Psoas muscle (tissue), 7 donors: ENCODE measurements at regions not wholly inside any gene's neighbourhood (a gene's known extent, or its start where the extent isn't known, plus 50 kb on each side); places are given as distances from the start of the nearest gene placed in this dataset.

Experiments used
- ATAC-seq, 4 donors: fragments of 200-7000 bp; cut with Tn5 transposase; one replicate each; pipeline ENCODE4 v1.9.1; 2020; ENCODE audit warnings: moderate library complexity in 3 of 4, mild to moderate bottlenecking in 2 of 4
- DNase-seq, 2 donors: peaks; one replicate each; pipeline ENCODE4 v3.0.0-alpha.2; 2020
- H3K27ac ChIP-seq: fragments of 200-600 bp; one replicate; pipeline ENCODE4 v1.8.0; 2022
- H3K27me3 ChIP-seq, 3 donors: fragments of 200-600 bp in 1 of 3; one replicate each; pipeline versions ENCODE4 v1.6.1 to v1.8.0; 2013 to 2022; ENCODE audit warnings: low read length in 2 of 3, mild to moderate bottlenecking in 2 of 3, moderate library complexity in 1 of 3; ENCODE audit not compliant: insufficient read depth in 3 of 3
- H3K36me3 ChIP-seq, 2 donors: fragments of 200-600 bp in 1 of 2; one replicate each; pipeline versions ENCODE4 v1.6.1 to v1.8.0; 2013 to 2022; ENCODE audit warnings: low read depth in 1 of 2, mild to moderate bottlenecking in 1 of 2, moderate library complexity in 1 of 2; ENCODE audit not compliant: insufficient read depth in 1 of 2
- H3K4me1 ChIP-seq: fragments of 200-600 bp; one replicate; pipeline ENCODE4 v1.8.0; 2022
- H3K4me3 ChIP-seq: fragments of 200-600 bp; one replicate; pipeline ENCODE4 v1.8.0; 2022; ENCODE audit warnings: mild to moderate bottlenecking
- H3K9me3 ChIP-seq: fragments of 200-600 bp; one replicate; pipeline ENCODE4 v1.8.0; 2022
- WGBS, 3 donors: extraction: QIAGEN DNeasy Blood & Tissue Kit; methylation state at CpG; one replicate each; pipeline versions ENCODE4 v1.1.6 to v1.1.7; 2013; 5-methylcytosine and 5-hydroxymethylcytosine counted together
- intact Hi-C, 2 donors: fragments of 100-400 bp; cut with DNase I; formaldehyde crosslinking; loops; one replicate each; pipeline versions ENCODE4 v1.11.0 to v1.14.2; 2022
- TF ChIP-seq, protein P1 (sequence below): fragments of 200-600 bp; IDR thresholded peaks from one replicate; pipeline ENCODE4 v1.8.0; 2022; ENCODE audit warnings: antibody characterized with exemption
- donor health status: healthy with polysubstance abuse.
- donor health status: DM: no; HTN: no; CAD: no; lungs with moderate emphysema.
- donor health status: Bipolar disorder and iron deficiency.
- donor health status: healthy.
- donor health status: DM: yes; HTN: yes; CAD: no.
- donor health status: DM: no; HTN: no; CAD: no.
- donor health status: DM: yes; HTN: yes; CAD: no.

DNA sequence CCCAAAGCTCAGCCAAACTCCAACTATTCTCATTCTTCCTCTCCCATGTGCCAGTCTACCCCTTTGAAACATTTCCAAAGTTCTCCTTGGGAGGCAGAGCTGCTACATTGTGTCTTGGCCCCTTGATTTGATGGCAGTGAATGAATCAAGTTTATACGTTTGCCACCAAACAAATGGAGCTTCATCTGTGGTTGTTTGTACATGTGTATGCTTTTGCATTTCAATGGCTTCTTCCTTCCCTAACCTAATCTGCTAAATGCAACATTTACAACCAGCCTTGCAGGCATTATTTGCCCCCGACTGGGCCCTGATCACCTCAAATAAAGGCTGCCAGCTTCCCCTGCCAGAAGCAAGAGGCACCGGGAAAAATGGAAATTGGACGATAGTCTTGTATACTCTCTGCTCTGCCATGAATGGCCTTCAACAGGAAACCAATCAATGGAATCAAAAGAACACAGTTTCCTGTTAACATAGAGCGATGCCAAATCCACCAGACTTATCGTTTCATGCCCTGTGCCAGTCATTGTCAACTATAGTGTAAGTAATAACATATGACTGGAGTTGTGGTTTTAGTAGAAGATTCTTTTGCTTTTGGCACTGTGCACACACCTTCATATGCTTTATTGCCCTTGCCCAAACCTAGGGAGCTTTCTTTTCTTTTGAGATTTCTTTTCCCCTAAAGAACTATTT, 97.8 kb downstream of the TMEM30B start:
- no peak for DNase-seq
- no peaks in the 10 kb centered on the region for H3K36me3 ChIP-seq
- H3K4me3 ChIP-seq: no peak overlapping the region
- no peaks in the 10 kb centered on the region for H3K27me3 ChIP-seq
- no peaks in the 10 kb centered on the region for H3K9me3 ChIP-seq
- no peak for ATAC-seq
- WGBS, 3 donors: 52 to 60% (median 54%) methylated on average over 6 of the region's 6 CpGs
- peak overlapping the region; percentile 16 for H3K27ac ChIP-seq
- intact Hi-C loops: no loop called here
- H3K4me1 ChIP-seq: peaks cover 28% of the 10 kb centered on the region
- TF ChIP-seq, protein P1, sequence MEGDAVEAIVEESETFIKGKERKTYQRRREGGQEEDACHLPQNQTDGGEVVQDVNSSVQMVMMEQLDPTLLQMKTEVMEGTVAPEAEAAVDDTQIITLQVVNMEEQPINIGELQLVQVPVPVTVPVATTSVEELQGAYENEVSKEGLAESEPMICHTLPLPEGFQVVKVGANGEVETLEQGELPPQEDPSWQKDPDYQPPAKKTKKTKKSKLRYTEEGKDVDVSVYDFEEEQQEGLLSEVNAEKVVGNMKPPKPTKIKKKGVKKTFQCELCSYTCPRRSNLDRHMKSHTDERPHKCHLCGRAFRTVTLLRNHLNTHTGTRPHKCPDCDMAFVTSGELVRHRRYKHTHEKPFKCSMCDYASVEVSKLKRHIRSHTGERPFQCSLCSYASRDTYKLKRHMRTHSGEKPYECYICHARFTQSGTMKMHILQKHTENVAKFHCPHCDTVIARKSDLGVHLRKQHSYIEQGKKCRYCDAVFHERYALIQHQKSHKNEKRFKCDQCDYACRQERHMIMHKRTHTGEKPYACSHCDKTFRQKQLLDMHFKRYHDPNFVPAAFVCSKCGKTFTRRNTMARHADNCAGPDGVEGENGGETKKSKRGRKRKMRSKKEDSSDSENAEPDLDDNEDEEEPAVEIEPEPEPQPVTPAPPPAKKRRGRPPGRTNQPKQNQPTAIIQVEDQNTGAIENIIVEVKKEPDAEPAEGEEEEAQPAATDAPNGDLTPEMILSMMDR: no peak

DNA sequence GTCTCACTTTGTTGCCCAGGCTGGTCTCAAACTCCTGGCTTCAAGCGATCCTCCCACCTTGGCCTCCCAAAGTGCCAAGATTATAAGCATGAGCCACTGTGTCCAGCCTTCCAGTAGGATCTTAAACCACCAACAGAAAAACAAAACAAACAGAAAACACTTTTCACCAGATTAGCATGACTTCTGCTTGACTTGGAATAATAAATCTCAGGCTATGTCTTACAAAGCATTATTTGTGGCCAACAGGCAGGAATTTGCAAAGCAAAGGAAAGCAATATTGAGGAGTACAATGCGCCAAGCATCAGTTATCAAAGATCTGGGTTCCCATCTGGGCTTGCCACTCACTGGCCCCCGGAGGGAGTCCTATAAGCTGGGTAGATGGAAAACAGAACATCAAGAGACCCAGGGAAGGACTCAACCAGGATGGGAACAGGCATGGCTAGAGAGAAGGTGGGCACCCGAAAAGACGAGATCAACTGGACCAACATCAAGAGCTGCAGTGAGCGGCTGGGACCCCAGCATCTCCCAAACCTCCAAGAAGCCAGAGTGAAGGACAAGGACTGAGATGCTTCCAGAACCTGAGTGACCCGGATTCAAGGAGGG, 101.2 kb downstream of the TMEM30B start:
- TF ChIP-seq, protein P1: no peak
- Histone ChIP-seq H3K27me3 (no peaks in the 10 kb centered on the region), H3K9me3 (no peaks in the 10 kb centered on the region), H3K36me3 (no peaks in the 10 kb centered on the region), H3K27ac (no peak overlapping the region), H3K4me3 (no peak overlapping the region), H3K4me1 (peaks cover 11% of the 10 kb centered on the region)
- no peak for DNase-seq
- intact Hi-C loops: no loop called here
- no peak for ATAC-seq
- WGBS, 3 donors: 90 to 94% (median 93%) methylated on average over 7 of the region's 7 CpGs

DNA sequence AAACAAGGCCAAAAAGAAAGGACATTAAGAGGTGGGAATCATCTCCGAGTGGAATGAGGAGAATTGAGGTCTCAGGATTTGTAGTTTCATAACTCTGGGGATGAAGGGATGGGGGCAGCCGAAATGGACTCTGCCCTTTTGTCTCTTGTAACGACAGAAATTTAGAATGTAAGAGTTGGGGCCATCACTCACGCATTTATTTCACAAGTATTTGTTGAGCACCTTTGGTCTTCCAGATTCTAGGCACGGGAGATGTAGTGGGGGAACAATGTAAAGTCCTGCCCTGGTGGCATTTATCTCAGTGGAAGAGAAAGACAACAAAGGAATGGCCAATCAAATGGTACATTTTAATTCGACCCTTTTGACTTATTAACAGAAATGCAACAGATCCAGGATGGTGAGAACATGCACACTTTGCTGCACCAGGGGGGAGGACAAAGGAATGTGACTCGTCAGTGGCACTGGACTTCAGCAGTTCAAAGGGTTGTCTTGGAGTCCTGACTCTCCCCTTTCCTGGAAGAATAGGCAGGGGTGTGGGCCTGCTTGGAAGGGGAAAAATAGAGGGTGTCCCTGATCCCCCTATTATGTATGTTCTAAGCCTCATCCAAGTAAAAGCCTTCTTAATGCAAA, 102.0 kb downstream of the TMEM30B start:
- no peaks in the 10 kb centered on the region for H3K9me3 ChIP-seq
- H3K4me3 ChIP-seq: no peak overlapping the region
- no peaks in the 10 kb centered on the region for H3K27me3 ChIP-seq
- no peaks in the 10 kb centered on the region for H3K36me3 ChIP-seq
- ATAC-seq: no peak
- WGBS, 3 donors: 85 to 92% (median 87%) methylated on average over 7 of the region's 7 CpGs
- peaks cover 11% of the 10 kb centered on the region for H3K4me1 ChIP-seq
- H3K27ac ChIP-seq: peak overlapping the region; percentile 55
- TF ChIP-seq, protein P1: no peak
- no peak for DNase-seq
- intact Hi-C loops: no loop called here

DNA sequence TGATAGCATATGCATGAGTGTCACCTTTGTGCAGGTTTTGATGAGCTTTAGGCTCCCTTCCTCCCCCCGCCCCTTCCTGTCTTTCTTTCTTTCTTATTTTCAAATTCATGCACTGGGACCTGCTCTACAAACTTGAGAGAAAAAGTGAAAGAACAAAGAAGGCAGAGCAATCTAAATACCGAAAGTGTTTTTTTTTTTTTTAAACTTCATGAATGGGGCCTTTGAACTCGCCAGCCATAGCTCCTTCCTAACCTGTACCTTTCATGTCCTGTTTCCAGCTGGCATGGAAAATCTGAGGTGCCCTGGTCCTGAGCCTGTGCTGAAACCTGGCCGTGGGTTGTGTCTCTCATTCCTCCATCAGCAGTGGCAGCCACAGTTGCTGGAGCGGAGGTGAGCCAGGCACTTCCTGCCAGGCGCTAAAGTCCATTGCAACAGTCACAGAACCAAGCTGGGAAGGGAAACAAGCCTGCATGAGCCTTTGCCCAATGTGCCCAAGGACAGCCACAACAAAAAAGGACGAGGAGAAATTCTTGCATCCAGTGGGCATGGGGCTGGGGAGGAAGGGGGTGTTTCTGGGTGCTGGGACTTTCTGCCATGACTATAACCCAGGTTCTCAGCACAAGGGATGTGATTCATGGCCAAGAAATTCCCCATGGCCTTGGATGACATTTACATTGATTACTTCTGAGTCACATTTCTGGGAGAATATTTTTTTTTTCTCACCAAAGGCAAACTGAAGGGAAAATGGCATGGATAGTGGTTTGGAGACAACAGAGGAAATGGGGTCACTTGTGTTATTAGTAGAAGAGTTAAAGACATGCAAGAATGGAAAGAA, 102.7 kb downstream of the TMEM30B start:
- peak; percentile 50 to 78 (median 66) for ATAC-seq
- Histone ChIP-seq H3K27ac (peak overlapping the region; percentile 55), H3K4me1 (peaks cover 11% of the 10 kb centered on the region), H3K9me3 (no peaks in the 10 kb centered on the region), H3K4me3 (no peak overlapping the region), H3K36me3 (no peaks in the 10 kb centered on the region), H3K27me3 (no peaks in the 10 kb centered on the region)
- 67 to 88% (median 67%) methylated on average over 7 of the region's 7 CpGs for WGBS, 3 donors
- peak in 1 of 2 donors; percentile 22 for DNase-seq
- intact Hi-C loops: no loop called here
- TF ChIP-seq, protein P1: no peak
